WTC11 (cell line): ENCODE measurements at regions not wholly inside any gene's neighbourhood (a gene's known extent, or its start where the extent isn't known, plus 50 kb on each side); places are given as distances from the start of the nearest gene placed in this dataset.

Source experiments
- ATAC-seq: fragments of 200-7000 bp; cut with Tn5 transposase; 2 replicates; pipeline ENCODE4 v1.10.0; 2021; ENCODE audit warnings: mild to moderate bottlenecking, moderate library complexity
- CTCF ChIA-PET: fragments of 300-600 bp; sonication (Branson Sonifier 250); formaldehyde crosslinking; loops from one replicate; lab custom pipeline; 2021; ENCODE audit warnings: antibody characterized with exemption; lab: Charles Lee
- POLR2A ChIA-PET: fragments of 350-600 bp; sonication (Branson Sonifier 250); formaldehyde crosslinking; loops from one replicate; lab custom pipeline; 2021; ENCODE audit warnings: antibody characterized with exemption; lab: Charles Lee
- DNase-seq: peaks from one replicate; pipeline ENCODE4 v3.0.0; 2021; ENCODE audit warnings: low spot score
- H3K27ac Mint-ChIP-seq: 2 replicates; pipeline ENCODE4 v1.8.0; 2021; ENCODE audit warnings: mixed read lengths
- H3K27me3 Mint-ChIP-seq: 2 replicates; pipeline ENCODE4 v1.8.0; 2021; ENCODE audit warnings: low read depth, mild to moderate bottlenecking, moderate library complexity, mixed read lengths
- H3K36me3 Mint-ChIP-seq: 2 replicates; pipeline ENCODE4 v1.8.0; 2021; ENCODE audit warnings: mixed read lengths
- H3K4me1 Mint-ChIP-seq: 2 replicates; pipeline ENCODE4 v1.8.0; 2022; ENCODE audit warnings: mixed read lengths
- H3K4me3 Mint-ChIP-seq: 2 replicates; pipeline ENCODE4 v1.8.0; 2021; ENCODE audit warnings: mild to moderate bottlenecking, moderate library complexity, mixed read lengths
- H3K9me3 Mint-ChIP-seq: 2 replicates; pipeline ENCODE4 v1.8.0; 2021; ENCODE audit warnings: mixed read lengths
- AR ChIP-seq: fragments of 250-450 bp; sonication (Bioruptor Pico); IDR thresholded peaks from 2 replicates; pipeline ENCODE4 v1.9.0; 2021; ENCODE audit warnings: mild to moderate bottlenecking
- E2F1 ChIP-seq: sonication (generic); formaldehyde crosslinking; IDR thresholded peaks from 2 replicates; pipeline ENCODE4 v1.8.0; 2022; ENCODE audit warnings: mild to moderate bottlenecking, missing genetic modification reagents
- GABPB1 ChIP-seq: sonication (generic); formaldehyde crosslinking; IDR thresholded peaks from 2 replicates; pipeline ENCODE4 v1.8.1; 2023; ENCODE audit warnings: mild to moderate bottlenecking, missing genetic modification reagents
- IRF1 ChIP-seq: sonication (generic); formaldehyde crosslinking; IDR thresholded peaks from 2 replicates; pipeline ENCODE4 v1.8.0; 2023; ENCODE audit warnings: missing genetic modification reagents
- NFATC4 ChIP-seq: fragments of 250-450 bp; sonication (Bioruptor Pico); IDR thresholded peaks from 2 replicates; pipeline ENCODE4 v1.9.0; 2021; ENCODE audit warnings: mild to moderate bottlenecking
- NFE2L1 ChIP-seq: sonication (generic); formaldehyde crosslinking; IDR thresholded peaks from 2 replicates; pipeline ENCODE4 v1.8.1; 2023; ENCODE audit warnings: missing genetic modification reagents
- NR3C1 ChIP-seq: sonication (generic); formaldehyde crosslinking; conservative IDR thresholded peaks from 2 replicates; pipeline ENCODE4 v1.8.1; 2023; ENCODE audit warnings: low read depth, mild to moderate bottlenecking, missing genetic modification reagents
- OVOL2 ChIP-seq: fragments of 250-450 bp; sonication (Bioruptor Pico); IDR thresholded peaks from 2 replicates; pipeline ENCODE4 v1.9.0; 2021; ENCODE audit warnings: mild to moderate bottlenecking, borderline replicate concordance
- RORB ChIP-seq: fragments of 250-450 bp; sonication (Bioruptor Pico); IDR thresholded peaks from 2 replicates; pipeline ENCODE4 v1.9.0; 2021; ENCODE audit warnings: mild to moderate bottlenecking
- SMAD3 ChIP-seq: sonication (generic); formaldehyde crosslinking; IDR thresholded peaks from 2 replicates; pipeline ENCODE4 v1.8.0; 2022; ENCODE audit warnings: missing genetic modification reagents, mild to moderate bottlenecking, borderline replicate concordance
- SP1 ChIP-seq: sonication (generic); formaldehyde crosslinking; conservative IDR thresholded peaks from 2 replicates; pipeline ENCODE4 v1.8.1; 2022; ENCODE audit warnings: missing genetic modification reagents
- TEAD4 ChIP-seq: sonication (generic); formaldehyde crosslinking; IDR thresholded peaks from 2 replicates; pipeline ENCODE4 v1.8.0; 2022; ENCODE audit warnings: mild to moderate bottlenecking, missing genetic modification reagents
- USF1 ChIP-seq: sonication (generic); formaldehyde crosslinking; IDR thresholded peaks from 2 replicates; pipeline ENCODE4 v1.8.0; 2022; ENCODE audit warnings: mild to moderate bottlenecking, missing genetic modification reagents
- ZBTB21 ChIP-seq: sonication (generic); formaldehyde crosslinking; IDR thresholded peaks from 2 replicates; pipeline ENCODE4 v1.8.1; 2023; ENCODE audit warnings: mild to moderate bottlenecking, missing genetic modification reagents, borderline replicate concordance
- ZBTB43 ChIP-seq: sonication (generic); formaldehyde crosslinking; IDR thresholded peaks from 2 replicates; pipeline ENCODE4 v1.8.1; 2023; ENCODE audit warnings: mild to moderate bottlenecking, missing genetic modification reagents
- ZNF121 ChIP-seq: sonication (generic); formaldehyde crosslinking; IDR thresholded peaks from 2 replicates; pipeline ENCODE4 v1.8.0; 2023; ENCODE audit warnings: missing genetic modification reagents
- ZNF317 ChIP-seq: sonication (generic); formaldehyde crosslinking; IDR thresholded peaks from 2 replicates; pipeline ENCODE4 v1.8.1; 2023; ENCODE audit warnings: low read depth, mild to moderate bottlenecking, moderate library complexity, missing genetic modification reagents, borderline replicate concordance
- ZNF423 ChIP-seq: fragments of 250-450 bp; sonication (Bioruptor Pico); IDR thresholded peaks from 2 replicates; pipeline ENCODE4 v2.1.2; 2022; ENCODE audit warnings: mild to moderate bottlenecking, moderate library complexity
- ZNF671 ChIP-seq: fragments of 250-450 bp; sonication (Bioruptor Pico); IDR thresholded peaks from 2 replicates; pipeline ENCODE4 v1.8.0; 2021; ENCODE audit warnings: mild to moderate bottlenecking
- TF ChIP-seq, protein P1 (sequence below): sonication (generic); formaldehyde crosslinking; IDR thresholded peaks from 2 replicates; pipeline ENCODE4 v1.8.1; 2022; ENCODE audit warnings: low read depth, mild to moderate bottlenecking, moderate library complexity, missing genetic modification reagents, borderline replicate concordance

DNA sequence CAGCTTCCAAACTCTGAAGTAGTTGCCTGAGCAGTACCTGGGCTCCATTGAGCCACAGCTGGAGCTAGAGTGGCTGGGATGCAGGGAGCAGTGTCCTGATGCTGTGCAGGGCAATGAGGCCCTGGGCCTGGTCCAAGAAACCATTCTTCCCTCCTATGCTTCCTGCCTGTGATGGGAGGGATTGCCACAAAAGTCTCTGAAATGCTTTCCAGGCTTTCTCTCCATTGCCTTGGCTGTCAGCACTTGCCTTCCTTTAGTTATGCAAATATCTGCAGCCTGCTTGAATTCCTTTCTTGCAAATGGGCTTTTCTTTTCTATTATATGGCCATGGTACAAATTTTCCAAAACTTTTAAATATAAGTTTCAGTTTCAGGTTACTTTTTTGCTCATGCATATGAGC is 972.2 kb upstream of the MBL2 start (continued):
- no peak for TF ChIP-seq ZNF121 (CRISPR knock-in tag)
- no peak for TF ChIP-seq NR3C1 (CRISPR knock-in tag)
- TF ChIP-seq NFATC4 (CRISPR knock-in tag) = no peak
- TF ChIP-seq NFE2L1 = no peak
- TF ChIP-seq ZNF317 (CRISPR knock-in tag) = no peak

DNA sequence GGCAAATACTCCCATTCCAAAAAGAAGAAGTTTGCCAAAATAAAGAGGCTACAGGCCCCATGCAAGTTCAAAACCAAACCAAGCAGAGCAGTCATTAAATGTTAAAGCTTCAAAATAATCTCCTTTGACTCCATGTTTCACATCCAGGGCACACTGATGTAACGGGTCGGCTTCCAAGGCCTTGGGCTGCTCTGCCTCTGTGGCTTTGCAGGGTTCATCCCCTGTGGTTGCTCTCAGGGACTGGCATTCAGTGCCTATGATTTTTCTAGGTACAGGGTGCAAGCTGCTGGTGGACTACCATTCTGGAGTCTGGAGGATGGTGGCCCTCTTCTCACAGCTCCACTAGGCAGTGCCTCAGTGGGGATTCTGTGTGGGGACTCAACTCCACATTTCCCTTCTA is 971.6 kb upstream of the MBL2 start:
- Mint-ChIP-seq H3K4me1 (peaks cover 12% of the 10 kb centered on the region), H3K36me3 (peaks cover 41% of the 10 kb centered on the region), H3K27me3 (no peaks in the 10 kb centered on the region), H3K27ac (no peak overlapping the region), H3K4me3 (no peak overlapping the region), H3K9me3 (peaks cover 54% of the 10 kb centered on the region)
- DNase-seq = no peak
- CTCF ChIA-PET = no interaction called here
- ATAC-seq = no peak
- POLR2A ChIA-PET = no interaction called here
- TF ChIP-seq RORB (CRISPR knock-in tag) = no peak
- TF ChIP-seq, protein P1, sequence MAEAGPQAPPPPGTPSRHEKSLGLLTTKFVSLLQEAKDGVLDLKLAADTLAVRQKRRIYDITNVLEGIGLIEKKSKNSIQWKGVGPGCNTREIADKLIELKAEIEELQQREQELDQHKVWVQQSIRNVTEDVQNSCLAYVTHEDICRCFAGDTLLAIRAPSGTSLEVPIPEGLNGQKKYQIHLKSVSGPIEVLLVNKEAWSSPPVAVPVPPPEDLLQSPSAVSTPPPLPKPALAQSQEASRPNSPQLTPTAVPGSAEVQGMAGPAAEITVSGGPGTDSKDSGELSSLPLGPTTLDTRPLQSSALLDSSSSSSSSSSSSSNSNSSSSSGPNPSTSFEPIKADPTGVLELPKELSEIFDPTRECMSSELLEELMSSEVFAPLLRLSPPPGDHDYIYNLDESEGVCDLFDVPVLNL (CRISPR knock-in tag) = no peak
- TF ChIP-seq USF1 (CRISPR knock-in tag) = no peak
- TF ChIP-seq E2F1 (CRISPR knock-in tag) = no peak
- no peak for TF ChIP-seq IRF1 (CRISPR knock-in tag)
- no peak for TF ChIP-seq OVOL2 (CRISPR knock-in tag)
- no peak for TF ChIP-seq GABPB1 (CRISPR knock-in tag)
- no peak for TF ChIP-seq ZNF317 (CRISPR knock-in tag)
- no peak for TF ChIP-seq SP1
- no peak for TF ChIP-seq ZBTB21 (CRISPR knock-in tag)
- no peak for TF ChIP-seq AR (CRISPR knock-in tag)
- no peak for TF ChIP-seq TEAD4
- no peak for TF ChIP-seq ZBTB43 (CRISPR knock-in tag)
- TF ChIP-seq ZNF671 = no peak
- TF ChIP-seq SMAD3 = no peak
- TF ChIP-seq ZNF423 = no peak
